ENCODE measurements at regions not wholly inside any gene's neighbourhood (a gene's known extent, or its start where the extent isn't known, plus 50 kb on each side); places are given as distances from the start of the nearest gene placed in this dataset.
"Not testable (repeated sequence)": the region's sequence is repeated elsewhere in the genome, so short reads cannot be mapped to it uniquely, and the experiment has no call there.

DNA sequence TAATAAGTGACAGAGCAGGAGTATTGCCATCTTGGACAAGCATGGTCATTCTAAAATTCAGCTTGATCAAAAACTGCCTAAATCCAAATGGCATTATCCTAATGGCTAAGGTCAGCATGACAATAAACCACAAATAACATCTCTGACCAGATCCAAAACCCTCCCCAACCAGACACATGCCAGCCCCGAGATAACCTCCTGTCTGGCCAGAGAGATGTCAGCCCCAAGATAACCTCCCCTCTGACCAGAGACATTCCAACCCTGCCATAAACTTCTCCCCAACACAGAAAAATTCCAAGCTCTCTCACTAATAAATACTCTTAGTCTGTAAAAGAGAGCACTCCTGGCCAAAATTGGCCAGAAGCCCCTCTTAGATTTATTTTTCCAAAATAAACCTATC, 470.5 kb upstream of the UBE2E2 start:
- Mint-ChIP-seq H3K27ac (no peak overlapping the region), H3K27me3 (peaks cover 12% of the 10 kb centered on the region), H3K4me3 (no peak overlapping the region), H3K36me3 (no peaks in the 10 kb centered on the region), H3K4me1 (ENCODE audit: unreplicated experiment) (peaks cover 12% of the 10 kb centered on the region), H3K9me3 (peaks cover 3% of the 10 kb centered on the region)
- no peak for DNase-seq (ENCODE audit: extremely low spot score, unreplicated experiment)
- TF ChIP-seq, protein P1, sequence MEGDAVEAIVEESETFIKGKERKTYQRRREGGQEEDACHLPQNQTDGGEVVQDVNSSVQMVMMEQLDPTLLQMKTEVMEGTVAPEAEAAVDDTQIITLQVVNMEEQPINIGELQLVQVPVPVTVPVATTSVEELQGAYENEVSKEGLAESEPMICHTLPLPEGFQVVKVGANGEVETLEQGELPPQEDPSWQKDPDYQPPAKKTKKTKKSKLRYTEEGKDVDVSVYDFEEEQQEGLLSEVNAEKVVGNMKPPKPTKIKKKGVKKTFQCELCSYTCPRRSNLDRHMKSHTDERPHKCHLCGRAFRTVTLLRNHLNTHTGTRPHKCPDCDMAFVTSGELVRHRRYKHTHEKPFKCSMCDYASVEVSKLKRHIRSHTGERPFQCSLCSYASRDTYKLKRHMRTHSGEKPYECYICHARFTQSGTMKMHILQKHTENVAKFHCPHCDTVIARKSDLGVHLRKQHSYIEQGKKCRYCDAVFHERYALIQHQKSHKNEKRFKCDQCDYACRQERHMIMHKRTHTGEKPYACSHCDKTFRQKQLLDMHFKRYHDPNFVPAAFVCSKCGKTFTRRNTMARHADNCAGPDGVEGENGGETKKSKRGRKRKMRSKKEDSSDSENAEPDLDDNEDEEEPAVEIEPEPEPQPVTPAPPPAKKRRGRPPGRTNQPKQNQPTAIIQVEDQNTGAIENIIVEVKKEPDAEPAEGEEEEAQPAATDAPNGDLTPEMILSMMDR (conservative IDR thresholded peaks at IDR 0.05): no peak

DNA sequence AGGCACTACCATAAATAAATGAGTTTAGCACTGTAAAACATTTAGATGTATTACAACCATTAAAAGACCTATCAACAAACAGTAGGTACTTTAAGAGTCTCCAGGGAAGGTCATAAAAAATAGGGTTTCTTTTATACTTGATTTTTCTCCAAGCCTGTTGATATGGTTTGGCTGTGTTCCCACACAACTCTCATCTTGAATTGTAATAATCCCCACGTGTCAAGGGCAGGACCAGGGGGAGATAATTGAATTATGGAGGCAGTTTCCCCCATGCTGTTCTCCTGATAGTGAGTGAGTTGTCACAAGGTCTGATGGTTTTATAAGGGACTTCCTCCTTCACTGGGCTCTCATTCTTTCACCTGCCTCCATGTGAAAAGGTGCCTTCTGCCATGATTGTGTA, 468.9 kb upstream of the UBE2E2 start:
- Mint-ChIP-seq H3K9me3 (peaks cover 3% of the 10 kb centered on the region), H3K27ac (no peak overlapping the region), H3K4me1 (ENCODE audit: unreplicated experiment) (peaks cover 8% of the 10 kb centered on the region), H3K4me3 (no peak overlapping the region), H3K27me3 (peaks cover 7% of the 10 kb centered on the region), H3K36me3 (no peaks in the 10 kb centered on the region)
- DNase-seq (ENCODE audit: extremely low spot score, unreplicated experiment): no peak
- TF ChIP-seq, protein P1 (conservative IDR thresholded peaks at IDR 0.05): no peak

DNA sequence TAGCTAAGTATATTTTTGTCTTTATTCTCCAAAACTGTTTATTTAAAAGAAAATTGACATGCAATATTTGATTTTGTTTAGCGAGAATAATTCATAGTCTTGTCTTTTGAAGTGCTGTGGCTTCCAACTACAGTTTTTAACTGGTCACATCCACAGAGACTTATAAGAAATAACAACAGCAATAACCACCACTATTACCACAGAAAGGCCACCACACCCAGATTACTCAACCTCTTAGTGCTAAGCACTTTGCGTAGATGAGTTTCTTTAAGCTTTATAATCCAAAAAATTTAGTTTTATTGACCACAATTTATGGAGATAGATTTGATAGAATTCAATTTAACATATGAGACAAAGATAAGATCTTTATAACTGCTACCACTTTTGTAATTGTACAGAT, 468.4 kb upstream of the UBE2E2 start:
- Mint-ChIP-seq H3K27ac (no peak overlapping the region), H3K36me3 (no peaks in the 10 kb centered on the region), H3K4me1 (ENCODE audit: unreplicated experiment) (peaks cover 8% of the 10 kb centered on the region), H3K4me3 (no peak overlapping the region), H3K9me3 (peaks cover 3% of the 10 kb centered on the region), H3K27me3 (peaks cover 7% of the 10 kb centered on the region)
- no peak for DNase-seq (ENCODE audit: extremely low spot score, unreplicated experiment)
- TF ChIP-seq, protein P1 (conservative IDR thresholded peaks at IDR 0.05): no peak

GRCh38 chr3:22735373-22735772, 467.8 kb upstream of the UBE2E2 start:
- DNase-seq (ENCODE audit: extremely low spot score, unreplicated experiment): no peak
- Mint-ChIP-seq H3K4me3 (no peak overlapping the region), H3K27me3 (peaks cover 3% of the 10 kb centered on the region), H3K36me3 (no peaks in the 10 kb centered on the region), H3K9me3 (peaks cover 3% of the 10 kb centered on the region), H3K4me1 (ENCODE audit: unreplicated experiment) (peaks cover 8% of the 10 kb centered on the region), H3K27ac (no peak overlapping the region)
- TF ChIP-seq, protein P1 (conservative IDR thresholded peaks at IDR 0.05): no peak

DNA sequence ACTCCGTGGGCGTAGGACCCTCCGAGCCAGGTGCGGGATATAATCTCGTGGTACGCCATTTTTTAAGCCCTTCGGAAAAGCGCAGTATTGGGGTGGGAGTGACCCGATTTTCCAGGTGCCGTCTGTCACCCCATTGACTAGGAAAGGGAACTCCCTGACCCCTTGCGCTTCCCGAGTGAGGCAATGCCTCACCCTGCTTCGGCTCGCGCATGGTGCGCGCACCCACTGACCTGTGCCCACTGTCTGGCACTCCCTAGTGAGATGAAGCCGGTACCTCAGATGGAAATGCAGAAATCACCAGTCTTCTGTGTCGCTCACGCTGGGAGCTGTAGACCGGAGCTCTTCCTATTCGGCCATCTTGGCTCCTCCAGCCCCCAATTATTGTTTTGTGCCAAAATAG, 459.7 kb upstream of the UBE2E2 start:
- not testable (repeated sequence) for H3K4me3 Mint-ChIP-seq; H3K9me3 Mint-ChIP-seq; H3K36me3 Mint-ChIP-seq; H3K27ac Mint-ChIP-seq; H3K27me3 Mint-ChIP-seq; DNase-seq (ENCODE audit: extremely low spot score, unreplicated experiment)
- peaks cover 19% of the 10 kb centered on the region for H3K4me1 Mint-ChIP-seq (ENCODE audit: unreplicated experiment)

DNA sequence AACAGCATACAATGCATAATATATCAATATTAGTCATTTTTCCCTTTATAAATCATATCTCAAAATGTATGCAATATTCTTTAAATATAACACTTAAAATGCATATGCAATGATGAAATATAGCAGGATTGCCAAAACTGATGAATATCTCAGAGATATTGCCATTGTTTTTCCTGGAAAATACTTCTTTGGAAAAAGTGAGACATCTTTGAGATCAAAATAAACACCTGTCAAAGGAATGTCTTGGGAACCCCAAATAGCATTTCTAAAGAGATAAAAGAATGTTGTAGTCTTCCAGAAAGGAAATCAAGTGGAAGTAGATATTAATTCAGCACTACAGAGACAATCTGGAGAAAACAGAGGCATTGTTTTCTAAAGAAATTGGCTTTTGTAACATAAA, 457.8 kb upstream of the UBE2E2 start:
- Mint-ChIP-seq H3K4me1 (ENCODE audit: unreplicated experiment) (peaks cover 23% of the 10 kb centered on the region), H3K27ac (no peak overlapping the region), H3K36me3 (no peaks in the 10 kb centered on the region), H3K4me3 (no peak overlapping the region), H3K9me3 (no peaks in the 10 kb centered on the region), H3K27me3 (no peaks in the 10 kb centered on the region)
- TF ChIP-seq, protein P1 (conservative IDR thresholded peaks at IDR 0.05): no peak
- no peak for DNase-seq (ENCODE audit: extremely low spot score, unreplicated experiment)
